GM18861 (cell line): ENCODE measurements at regions not wholly inside any gene's neighbourhood (a gene's known extent, or its start where the extent isn't known, plus 50 kb on each side); places are given as distances from the start of the nearest gene placed in this dataset.

Experiments used
- ATAC-seq: cut with Tn5 transposase; IDR thresholded peaks from one replicate; pipeline ENCODE4 v1.9.1; 2021; ENCODE audit not compliant: unreplicated experiment

- no peak for ATAC-seq
Observed at GRCh38 chrX:39950018-39950688, 147.6 kb downstream of the BCOR start.

- ATAC-seq: no peak
Observed at GRCh38 chrX:39952989-39953388, 144.8 kb downstream of the BCOR start.

- no peak for ATAC-seq
Observed at GRCh38 chrX:39953879-39954278, 143.9 kb downstream of the BCOR start.

GRCh38 chrX:39954851-39955250 lies 142.9 kb downstream of the BCOR start:
- ATAC-seq: no peak

- ATAC-seq: no peak
Observed at GRCh38 chrX:39955625-39956024, 142.1 kb downstream of the BCOR start.

- no peak for ATAC-seq
Observed at GRCh38 chrX:39956803-39957394, 140.9 kb downstream of the BCOR start.

GRCh38 chrX:39957816-39958566 lies 139.8 kb downstream of the BCOR start:
- no peak for ATAC-seq

- ATAC-seq: no peak
Observed at GRCh38 chrX:39958850-39959249, 138.9 kb downstream of the BCOR start.

- no peak for ATAC-seq
Observed at GRCh38 chrX:39960219-39960618, 137.5 kb downstream of the BCOR start.

- no peak for ATAC-seq
Observed at GRCh38 chrX:39961441-39961840, 136.3 kb downstream of the BCOR start.

GRCh38 chrX:39965051-39965573 lies 132.6 kb downstream of the BCOR start:
- no peak for ATAC-seq

GRCh38 chrX:39966176-39966575 lies 131.6 kb downstream of the BCOR start:
- ATAC-seq: no peak

GRCh38 chrX:39967348-39967747 lies 130.4 kb downstream of the BCOR start:
- ATAC-seq: no peak

- ATAC-seq: no peak
Observed at GRCh38 chrX:39969099-39969818, 128.5 kb downstream of the BCOR start.

- ATAC-seq: no peak
Observed at GRCh38 chrX:39969819-39970504, 127.8 kb downstream of the BCOR start.

- no peak for ATAC-seq
Observed at GRCh38 chrX:39971760-39972159, 126.0 kb downstream of the BCOR start.

- ATAC-seq: no peak
Observed at GRCh38 chrX:39972340-39972739, 125.4 kb downstream of the BCOR start.

- ATAC-seq: no peak
Observed at GRCh38 chrX:39973810-39974209, 123.9 kb downstream of the BCOR start.

GRCh38 chrX:39974270-39974669 lies 123.5 kb downstream of the BCOR start:
- no peak for ATAC-seq

GRCh38 chrX:39975101-39975925 lies 122.4 kb downstream of the BCOR start:
- ATAC-seq: no peak
